Lower lobe of right lung (tissue), 2 donors: ENCODE measurements at regions not wholly inside any gene's neighbourhood (a gene's known extent, or its start where the extent isn't known, plus 50 kb on each side); places are given as distances from the start of the nearest gene placed in this dataset.

Source experiments
- ATAC-seq, 2 donors: fragments of 200-7000 bp; cut with Tn5 transposase; one replicate each; pipeline ENCODE4 v1.9.1; 2020 to 2022; ENCODE audit warnings: mild to moderate bottlenecking in 2 of 2, moderate library complexity in 2 of 2
- DNase-seq: peaks from one replicate; pipeline ENCODE4 v3.0.0-alpha.2; 2020
- H3K27ac ChIP-seq: fragments of 200-600 bp; one replicate; pipeline ENCODE4 v1.8.0; 2022
- H3K27me3 ChIP-seq: fragments of 200-600 bp; one replicate; pipeline ENCODE4 v1.8.0; 2022; ENCODE audit warnings: low read depth
- H3K36me3 ChIP-seq: fragments of 200-600 bp; one replicate; pipeline ENCODE4 v1.8.0; 2022; ENCODE audit warnings: mild to moderate bottlenecking
- H3K4me1 ChIP-seq: fragments of 200-600 bp; one replicate; pipeline ENCODE4 v1.8.0; 2022
- H3K4me3 ChIP-seq: fragments of 200-600 bp; one replicate; pipeline ENCODE4 v1.8.0; 2022; ENCODE audit warnings: mild to moderate bottlenecking
- H3K9me3 ChIP-seq: fragments of 200-600 bp; one replicate; pipeline ENCODE4 v1.8.0; 2022
- intact Hi-C: fragments of 100-400 bp; cut with DNase I; formaldehyde crosslinking; loops from one replicate; pipeline ENCODE4 v1.11.0; 2022
- TF ChIP-seq, protein P1 (sequence below): fragments of 200-600 bp; IDR thresholded peaks from one replicate; pipeline ENCODE4 v1.8.0; 2022; ENCODE audit warnings: antibody characterized with exemption, mild to moderate bottlenecking
- donor health status: DM: no; HTN: yes; CAD: no; lungs with severe emphysema.

- ATAC-seq (no peak), DNase-seq (no peak)
- no peaks in the 10 kb centered on the region for H3K27me3 ChIP-seq
- TF ChIP-seq, protein P1, sequence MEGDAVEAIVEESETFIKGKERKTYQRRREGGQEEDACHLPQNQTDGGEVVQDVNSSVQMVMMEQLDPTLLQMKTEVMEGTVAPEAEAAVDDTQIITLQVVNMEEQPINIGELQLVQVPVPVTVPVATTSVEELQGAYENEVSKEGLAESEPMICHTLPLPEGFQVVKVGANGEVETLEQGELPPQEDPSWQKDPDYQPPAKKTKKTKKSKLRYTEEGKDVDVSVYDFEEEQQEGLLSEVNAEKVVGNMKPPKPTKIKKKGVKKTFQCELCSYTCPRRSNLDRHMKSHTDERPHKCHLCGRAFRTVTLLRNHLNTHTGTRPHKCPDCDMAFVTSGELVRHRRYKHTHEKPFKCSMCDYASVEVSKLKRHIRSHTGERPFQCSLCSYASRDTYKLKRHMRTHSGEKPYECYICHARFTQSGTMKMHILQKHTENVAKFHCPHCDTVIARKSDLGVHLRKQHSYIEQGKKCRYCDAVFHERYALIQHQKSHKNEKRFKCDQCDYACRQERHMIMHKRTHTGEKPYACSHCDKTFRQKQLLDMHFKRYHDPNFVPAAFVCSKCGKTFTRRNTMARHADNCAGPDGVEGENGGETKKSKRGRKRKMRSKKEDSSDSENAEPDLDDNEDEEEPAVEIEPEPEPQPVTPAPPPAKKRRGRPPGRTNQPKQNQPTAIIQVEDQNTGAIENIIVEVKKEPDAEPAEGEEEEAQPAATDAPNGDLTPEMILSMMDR, result no peak
- peaks cover 61% of the 10 kb centered on the region for H3K4me1 ChIP-seq
- H3K27ac ChIP-seq, result peak overlapping the region; percentile 58
- H3K36me3 ChIP-seq, result no peaks in the 10 kb centered on the region
- H3K4me3 ChIP-seq, result no peak overlapping the region
- H3K9me3 ChIP-seq, result no peaks in the 10 kb centered on the region
- intact Hi-C loops, result no loop called here
These were observed 66.8 kb upstream of the CD93 start for GRCh38 chr20:23152902-23153301.

GRCh38 chr20:23152308-23152892 lies 66.3 kb upstream of the CD93 start:
- TF ChIP-seq, protein P1, result no peak
- Histone ChIP-seq H3K9me3 (no peaks in the 10 kb centered on the region), H3K36me3 (no peaks in the 10 kb centered on the region), H3K4me3 (no peak overlapping the region), H3K4me1 (peaks cover 61% of the 10 kb centered on the region), H3K27ac (peak overlapping the region; percentile 58), H3K27me3 (no peaks in the 10 kb centered on the region)
- intact Hi-C loops, result no loop called here
- ATAC-seq (peak; percentile 71 to 75), DNase-seq (no peak)

DNA sequence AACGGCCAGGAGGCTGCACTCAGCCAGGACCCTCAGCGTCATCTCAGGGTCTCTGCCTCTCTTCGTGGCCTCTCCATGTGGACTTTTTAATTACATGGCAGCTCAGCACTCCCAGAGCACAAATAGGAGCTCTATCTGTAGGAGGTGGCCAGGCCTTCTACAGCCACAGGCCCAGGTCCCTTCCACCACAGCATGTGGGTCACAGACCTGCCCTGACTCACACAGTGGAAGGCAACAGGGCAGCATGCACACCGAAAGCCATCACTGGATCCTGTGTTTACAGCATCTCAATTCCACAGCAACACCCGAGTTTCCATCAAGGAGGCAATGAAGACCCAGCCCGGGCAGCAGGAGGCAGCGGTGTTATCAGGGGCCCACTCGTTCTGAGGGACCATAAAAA lies 65.8 kb upstream of the CD93 start:
- TF ChIP-seq, protein P1, result no peak
- Histone ChIP-seq H3K4me3 (no peak overlapping the region), H3K27me3 (no peaks in the 10 kb centered on the region), H3K27ac (peak overlapping the region; percentile 58), H3K9me3 (no peaks in the 10 kb centered on the region), H3K36me3 (no peaks in the 10 kb centered on the region), H3K4me1 (peaks cover 63% of the 10 kb centered on the region)
- DNase-seq, result no peak
- no peak for ATAC-seq
- intact Hi-C loops, result no loop called here

DNA sequence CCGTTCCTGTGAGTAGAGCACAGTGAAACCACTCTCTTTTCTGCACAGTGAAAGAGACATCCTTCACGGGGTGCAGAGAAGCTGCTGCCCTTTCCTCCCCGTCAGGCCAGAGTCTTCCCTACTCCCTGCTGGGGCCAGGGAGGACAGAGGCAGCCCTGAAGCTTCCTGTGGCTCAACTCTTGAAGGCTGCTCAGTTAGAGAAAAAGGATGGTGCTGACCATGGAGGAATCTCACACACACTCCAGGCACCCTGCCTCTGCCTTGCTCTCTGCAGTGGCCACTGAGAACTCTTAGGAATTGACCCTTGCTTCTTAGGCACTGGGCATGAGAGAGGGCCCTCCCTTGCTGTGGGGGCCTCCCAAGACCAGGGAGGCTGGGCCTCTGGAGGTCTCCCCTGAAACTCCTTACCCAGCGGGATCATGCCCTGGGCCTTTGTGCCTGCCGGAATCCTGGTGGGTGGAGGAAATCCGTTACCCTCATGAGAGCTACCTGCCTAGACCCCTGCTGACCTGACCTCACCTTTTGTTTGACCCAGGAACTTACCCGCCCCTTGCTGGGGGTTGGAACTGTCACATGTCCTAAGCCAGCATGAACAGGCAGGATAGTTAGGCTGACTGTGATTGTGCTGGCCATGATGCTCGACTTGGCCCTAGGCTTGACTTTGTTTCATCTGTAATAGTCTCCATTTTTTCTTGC lies 65.0 kb upstream of the CD93 start:
- Histone ChIP-seq H3K9me3 (no peaks in the 10 kb centered on the region), H3K4me1 (peaks cover 60% of the 10 kb centered on the region), H3K4me3 (no peak overlapping the region), H3K27ac (no peak overlapping the region), H3K36me3 (no peaks in the 10 kb centered on the region), H3K27me3 (no peaks in the 10 kb centered on the region)
- DNase-seq, result no peak
- no peak for ATAC-seq
- TF ChIP-seq, protein P1, result no peak
- intact Hi-C loops, result no loop called here

DNA sequence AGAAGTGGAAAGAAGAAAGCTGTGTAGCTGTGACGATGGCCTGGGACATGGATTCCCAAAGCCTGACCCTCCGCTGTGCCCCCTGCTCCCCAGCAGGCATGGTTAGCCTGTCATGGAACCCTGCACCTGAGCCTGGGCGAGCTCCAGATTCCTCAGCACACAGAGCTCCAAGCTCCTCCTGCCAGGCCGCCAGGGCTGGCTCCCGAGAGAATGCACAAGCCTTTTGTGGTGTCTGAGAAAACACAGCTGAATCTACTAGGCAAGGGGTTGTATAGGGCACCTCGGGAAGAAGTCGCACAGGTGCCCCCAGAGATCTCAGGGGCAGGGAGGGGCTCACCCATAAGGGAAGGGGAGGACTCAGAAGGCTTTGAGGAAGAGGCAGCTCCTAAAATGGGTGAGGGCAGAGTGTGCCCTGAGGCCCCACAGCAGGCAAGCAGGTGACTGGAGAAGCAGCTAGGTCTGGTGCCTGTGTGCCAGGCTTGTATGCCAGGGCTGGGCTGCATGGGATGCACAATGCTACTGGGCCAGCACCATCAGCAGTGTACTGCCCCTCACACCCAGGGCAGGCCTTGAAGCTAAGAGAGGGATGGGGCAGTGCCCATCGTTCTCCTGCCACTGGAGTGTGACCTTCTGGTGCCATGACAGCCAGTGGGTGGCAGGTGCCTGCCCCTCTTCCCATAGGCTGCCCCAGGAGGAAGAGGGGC lies 64.3 kb upstream of the CD93 start:
- H3K27ac ChIP-seq, result no peak overlapping the region
- ATAC-seq, result no peak
- no peaks in the 10 kb centered on the region for H3K36me3 ChIP-seq
- H3K4me1 ChIP-seq, result peaks cover 60% of the 10 kb centered on the region
- intact Hi-C loops, result no loop called here
- DNase-seq, result no peak
- TF ChIP-seq, protein P1, result no peak
- H3K27me3 ChIP-seq, result no peaks in the 10 kb centered on the region
- no peak overlapping the region for H3K4me3 ChIP-seq
- H3K9me3 ChIP-seq, result no peaks in the 10 kb centered on the region
